ENCODE measurements at regions not wholly inside any gene's neighbourhood (a gene's known extent, or its start where the extent isn't known, plus 50 kb on each side); places are given as distances from the start of the nearest gene placed in this dataset.

DNA sequence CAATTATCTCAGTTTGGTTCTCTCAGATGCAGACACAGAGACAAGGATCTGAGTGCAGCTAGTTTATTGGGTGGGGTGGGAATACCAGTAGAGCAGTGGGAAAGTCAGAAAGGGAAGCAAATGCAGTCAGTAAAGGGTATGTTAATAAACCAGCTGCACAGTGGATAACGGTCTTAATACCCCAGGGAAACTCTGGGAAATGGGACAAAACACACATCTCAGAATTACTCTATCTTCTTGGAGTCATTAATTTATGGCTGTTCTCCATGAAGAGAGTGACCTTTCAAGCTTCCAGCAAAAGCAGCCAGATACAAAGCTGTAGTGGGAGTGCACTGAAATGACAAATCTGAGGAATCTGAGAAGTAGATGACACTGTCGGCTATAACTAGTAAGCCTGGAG is 73.3 kb upstream of the NALF2 start:
- WGBS (ENCODE audit: extremely low coverage, insufficient read length, low lambda C conversion rate): no CpG with 5 or more reads among the region's 2 CpGs
- H3K23ac ChIP-seq (ENCODE audit: insufficient read length, low read depth, low read length): no peak overlapping the region
- peaks cover 9 to 10% of the 10 kb centered on the region in 2 experiments for H3K4me1 Mint-ChIP-seq
- no peak overlapping the region for H3K27ac Mint-ChIP-seq
- no peaks in the 10 kb centered on the region for H3K79me1 ChIP-seq (ENCODE audit: insufficient read depth, low read depth, low read length, poor library complexity, severe bottlenecking)
- H3K27ac ChIP-seq (ENCODE audit: insufficient read length, low read depth, low read length): no peak overlapping the region
- H3K9ac ChIP-seq (ENCODE audit: extremely low read depth, insufficient read length, low read length): no peak overlapping the region
- no peak for DNase-seq
- peaks cover 39% of the 10 kb centered on the region for H3K9me3 ChIP-seq (ENCODE audit: control insufficient read depth, low read depth, low read length)
- H2BK120ac ChIP-seq (ENCODE audit: low read depth, low read length, poor library complexity, severe bottlenecking): no peak overlapping the region
- H3T11ph ChIP-seq (ENCODE audit: low read length): no peak overlapping the region
- no peak overlapping the region for H3K18ac ChIP-seq (ENCODE audit: insufficient read length, low read depth, low read length)
- H3K9me3 Mint-ChIP-seq: peaks cover 49 to 54% of the 10 kb centered on the region in 2 experiments
- H4K8ac ChIP-seq (replicated peaks; ENCODE audit: insufficient read length, low read depth, low read length): no peak overlapping the region
- H2AK5ac ChIP-seq (ENCODE audit: insufficient read length, low read length): no peak overlapping the region
- peaks cover 8% of the 10 kb centered on the region for H3K27me3 Mint-ChIP-seq (ENCODE audit: low read depth)
- no peak overlapping the region for H4K5ac ChIP-seq (ENCODE audit: insufficient read length, low read depth, low read length)
- no peak overlapping the region for H2BK12ac ChIP-seq (ENCODE audit: insufficient read length, low read depth, low read length)
- H2AFZ ChIP-seq (ENCODE audit: low read length): no peak overlapping the region
- H3K23me2 ChIP-seq (ENCODE audit: insufficient read length, low read depth, low read length, poor library complexity, severe bottlenecking): no peaks in the 10 kb centered on the region
- H4K20me1 ChIP-seq (ENCODE audit: control insufficient read depth, insufficient read depth, insufficient read length): no peaks in the 10 kb centered on the region
- H3K79me2 ChIP-seq (ENCODE audit: insufficient read depth, low read length): no peaks in the 10 kb centered on the region
- no peak overlapping the region for H3K4me2 ChIP-seq (ENCODE audit: insufficient read depth, insufficient read length, low read length)
- no peak overlapping the region for H2BK20ac ChIP-seq (ENCODE audit: low read depth, low read length, poor library complexity, severe bottlenecking)
- H3K56ac ChIP-seq (ENCODE audit: insufficient read length, low read depth, low read length): no peak overlapping the region
- no peak overlapping the region for H3K14ac ChIP-seq (ENCODE audit: insufficient read depth, low read length)
- H2BK5ac ChIP-seq (ENCODE audit: insufficient read length, low read length): no peak overlapping the region
- TF ChIP-seq, protein P1, sequence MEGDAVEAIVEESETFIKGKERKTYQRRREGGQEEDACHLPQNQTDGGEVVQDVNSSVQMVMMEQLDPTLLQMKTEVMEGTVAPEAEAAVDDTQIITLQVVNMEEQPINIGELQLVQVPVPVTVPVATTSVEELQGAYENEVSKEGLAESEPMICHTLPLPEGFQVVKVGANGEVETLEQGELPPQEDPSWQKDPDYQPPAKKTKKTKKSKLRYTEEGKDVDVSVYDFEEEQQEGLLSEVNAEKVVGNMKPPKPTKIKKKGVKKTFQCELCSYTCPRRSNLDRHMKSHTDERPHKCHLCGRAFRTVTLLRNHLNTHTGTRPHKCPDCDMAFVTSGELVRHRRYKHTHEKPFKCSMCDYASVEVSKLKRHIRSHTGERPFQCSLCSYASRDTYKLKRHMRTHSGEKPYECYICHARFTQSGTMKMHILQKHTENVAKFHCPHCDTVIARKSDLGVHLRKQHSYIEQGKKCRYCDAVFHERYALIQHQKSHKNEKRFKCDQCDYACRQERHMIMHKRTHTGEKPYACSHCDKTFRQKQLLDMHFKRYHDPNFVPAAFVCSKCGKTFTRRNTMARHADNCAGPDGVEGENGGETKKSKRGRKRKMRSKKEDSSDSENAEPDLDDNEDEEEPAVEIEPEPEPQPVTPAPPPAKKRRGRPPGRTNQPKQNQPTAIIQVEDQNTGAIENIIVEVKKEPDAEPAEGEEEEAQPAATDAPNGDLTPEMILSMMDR (conservative IDR thresholded peaks at IDR 0.05): no peak
- no peaks in the 10 kb centered on the region for H3K4me1 ChIP-seq (ENCODE audit: insufficient read depth, low read length)
- H3K27me3 ChIP-seq (ENCODE audit: insufficient read depth, low read length): no peaks in the 10 kb centered on the region; the same call in 1 of the 2 replicates
- no peak overlapping the region for H2BK15ac ChIP-seq (ENCODE audit: low read depth, low read length)
- no peaks in the 10 kb centered on the region; a peak in 1 of 7 replicates for H3K36me3 Mint-ChIP-seq (ENCODE audit: insufficient read depth in 1 of 3, low read depth in 3 of 3)
- no peak overlapping the region for H3K4me3 Mint-ChIP-seq
- no peak overlapping the region for H3K4ac ChIP-seq (ENCODE audit: low read depth, low read length)
- no peak overlapping the region for H4K91ac ChIP-seq (ENCODE audit: insufficient read length, low read depth, low read length)
